ENCODE measurements at regions not wholly inside any gene's neighbourhood (a gene's known extent, or its start where the extent isn't known, plus 50 kb on each side); places are given as distances from the start of the nearest gene placed in this dataset.
"Not testable (repeated sequence)": the region's sequence is repeated elsewhere in the genome, so short reads cannot be mapped to it uniquely, and the experiment has no call there.

DNA sequence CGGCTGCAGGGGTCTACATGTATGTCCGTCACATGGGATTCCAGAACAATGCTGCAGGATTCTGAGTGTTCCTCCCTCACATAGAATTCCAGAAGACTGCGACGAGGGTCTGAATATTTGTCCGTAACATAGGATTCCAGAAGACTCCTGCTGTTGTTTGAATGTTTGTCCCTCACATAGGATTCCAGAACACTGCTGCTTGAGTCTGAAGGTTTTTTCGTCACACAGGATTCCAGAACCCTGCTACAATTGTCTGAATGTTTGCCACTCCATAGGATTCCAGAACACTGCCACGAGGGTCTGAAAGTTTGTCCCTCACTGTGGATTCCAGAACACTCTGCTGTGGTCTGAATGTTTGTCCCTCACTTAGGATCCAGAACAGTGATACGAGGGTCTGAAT is 217.5 kb downstream of the FOXD4L6 start:
- DNase-seq (ENCODE audit: insufficient read length, low spot score); FAIRE-seq: not testable (repeated sequence)

DNA sequence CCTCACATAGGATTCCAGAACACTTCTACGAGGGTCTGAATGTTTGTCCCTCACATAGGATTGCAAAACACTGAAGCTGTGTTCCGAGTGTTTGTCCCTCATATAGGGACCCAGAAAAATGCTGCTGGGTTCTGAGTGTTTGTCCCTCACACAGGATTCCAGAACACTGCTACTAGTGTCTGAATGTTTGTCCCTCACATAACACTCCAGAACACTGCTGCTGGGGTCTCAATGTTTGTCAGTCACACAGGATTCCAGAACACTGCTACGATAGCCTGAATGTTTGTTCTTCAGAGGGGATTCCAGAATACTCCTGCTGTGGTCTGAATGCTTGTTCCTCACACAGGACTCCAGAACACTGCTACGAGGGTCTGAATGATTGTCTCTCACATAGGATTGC is 218.7 kb downstream of the FOXD4L6 start:
- no peak for FAIRE-seq
- no peak for DNase-seq (ENCODE audit: insufficient read length, low spot score)

DNA sequence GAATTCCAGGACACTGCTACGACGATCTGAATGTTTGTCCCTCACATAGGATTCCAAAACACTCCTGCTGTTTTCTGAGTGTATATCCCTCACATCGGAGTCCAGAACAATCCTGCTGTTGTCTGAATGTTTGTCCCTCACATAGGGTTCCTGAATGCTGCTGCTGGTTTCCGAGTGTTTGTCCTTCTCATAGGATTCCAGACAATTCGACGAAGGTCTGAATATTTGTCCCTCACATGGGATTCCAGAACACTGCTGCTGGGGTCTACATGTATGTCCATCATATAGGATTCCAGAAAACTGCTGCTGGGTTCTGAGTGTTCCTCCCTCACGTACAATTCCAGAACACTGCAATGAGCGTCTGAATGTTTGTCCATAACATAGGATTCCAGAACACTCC is 219.4 kb downstream of the FOXD4L6 start:
- not testable (repeated sequence) for FAIRE-seq

DNA sequence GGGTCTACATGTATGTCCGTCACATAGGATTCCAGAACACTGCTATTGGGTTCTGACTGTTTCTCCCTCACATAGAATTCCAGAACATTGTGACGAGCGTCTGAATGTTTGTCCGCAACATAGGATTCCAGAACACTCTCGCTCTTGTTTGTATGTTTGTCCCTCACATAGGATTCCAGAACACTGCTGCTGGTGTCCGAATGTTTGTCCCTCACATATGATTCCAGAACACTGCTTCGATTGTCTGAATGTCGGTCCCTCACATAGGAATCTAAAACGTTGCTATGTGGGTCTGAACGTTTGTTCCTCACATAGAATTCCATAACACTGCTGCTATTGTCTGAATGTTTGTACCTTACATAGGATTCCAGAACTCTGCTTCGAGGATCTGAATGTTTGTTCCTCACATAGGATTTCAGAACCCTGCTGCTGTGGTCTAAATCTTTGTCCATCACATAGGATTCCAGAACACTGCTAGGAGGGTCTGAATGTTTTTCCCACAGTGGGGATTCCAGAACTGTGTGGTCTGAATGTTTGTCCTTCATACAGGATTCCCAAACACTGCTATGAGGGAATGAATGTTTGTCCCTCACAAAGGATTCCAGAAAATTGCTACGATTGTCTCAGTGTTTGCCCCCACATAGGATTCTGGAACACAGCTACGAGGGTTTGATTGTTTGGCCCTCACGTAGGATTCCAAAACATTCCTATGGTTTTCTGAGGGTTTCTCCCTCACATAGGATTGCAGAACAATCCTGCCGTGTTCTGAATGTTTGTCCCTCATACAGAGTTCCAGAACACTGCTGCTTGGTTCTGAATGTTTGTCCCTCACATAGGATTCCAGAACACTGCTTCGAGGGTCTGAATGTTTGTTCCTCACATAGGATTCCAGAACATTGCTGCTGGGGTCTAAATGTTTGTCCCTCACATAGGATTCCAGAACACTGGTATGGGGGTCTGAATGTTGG is 220.5 kb downstream of the FOXD4L6 start:
- no peak for FAIRE-seq
- no peak for DNase-seq (ENCODE audit: insufficient read length, low spot score)

More for the DNA sequence above, 219.4 kb downstream of the FOXD4L6 start:
- not testable (repeated sequence) for DNase-seq (ENCODE audit: insufficient read length, low spot score)

DNA sequence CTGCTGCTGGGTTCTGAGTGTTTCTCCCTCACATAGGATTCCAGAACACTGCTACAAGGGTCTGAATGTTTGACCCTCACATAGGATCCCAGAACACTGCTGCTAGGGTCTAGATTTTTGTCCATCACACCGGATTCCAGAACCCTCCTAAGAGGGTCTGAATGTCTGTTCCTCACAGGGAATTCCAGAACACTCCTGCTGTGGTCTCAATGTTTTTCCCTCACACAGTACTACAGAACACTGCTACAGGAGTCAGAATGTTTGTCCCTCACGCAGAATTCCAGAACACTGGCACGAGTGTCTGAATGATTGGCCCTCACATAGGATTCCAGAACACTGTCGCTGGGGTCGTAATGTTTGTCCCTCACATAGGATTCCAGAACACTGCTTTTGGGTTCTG is 221.6 kb downstream of the FOXD4L6 start:
- not testable (repeated sequence) for DNase-seq (ENCODE audit: insufficient read length, low spot score); FAIRE-seq

DNA sequence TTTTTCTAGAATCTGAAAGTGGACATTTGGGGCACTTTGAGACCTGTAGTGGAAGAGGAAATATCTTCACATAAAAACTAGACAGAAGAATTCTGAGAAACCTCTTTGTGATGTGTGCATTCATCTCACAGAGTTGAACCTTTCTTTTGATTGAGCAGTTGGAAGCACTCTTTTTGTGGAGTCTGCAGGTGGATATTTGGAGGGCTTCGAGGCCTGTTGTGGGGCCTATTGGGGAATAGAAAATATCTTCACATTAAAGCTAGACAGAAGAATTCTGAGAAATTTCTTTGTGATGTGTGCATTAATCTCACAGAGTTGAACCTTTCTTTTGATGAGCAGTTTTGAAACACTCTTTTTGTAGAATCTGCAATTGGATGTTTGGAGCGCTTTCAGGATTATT is 236.2 kb downstream of the FOXD4L6 start:
- not testable (repeated sequence) for DNase-seq (ENCODE audit: insufficient read length, low spot score); FAIRE-seq

DNA sequence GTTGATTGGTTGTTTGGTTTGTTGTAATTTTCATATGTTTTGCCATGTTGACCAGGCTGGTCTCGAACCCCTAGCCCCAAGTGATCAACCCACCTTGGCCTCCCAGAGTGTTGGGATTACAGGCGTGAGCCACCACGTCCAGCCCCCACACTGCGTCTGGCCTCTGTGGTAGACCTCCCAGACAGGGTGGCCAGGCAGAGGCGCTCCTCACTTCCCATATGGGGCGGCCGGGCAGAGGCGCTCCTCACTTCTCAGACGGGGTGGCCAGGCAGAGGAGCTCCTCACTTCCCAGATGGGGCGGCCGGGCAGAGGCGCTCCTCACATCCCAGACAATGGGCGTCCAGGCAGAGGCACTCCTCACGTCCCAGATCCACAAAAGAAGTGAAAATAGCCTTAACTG is 242.6 kb downstream of the FOXD4L6 start:
- FAIRE-seq; DNase-seq (ENCODE audit: insufficient read length, low spot score): not testable (repeated sequence)

DNA sequence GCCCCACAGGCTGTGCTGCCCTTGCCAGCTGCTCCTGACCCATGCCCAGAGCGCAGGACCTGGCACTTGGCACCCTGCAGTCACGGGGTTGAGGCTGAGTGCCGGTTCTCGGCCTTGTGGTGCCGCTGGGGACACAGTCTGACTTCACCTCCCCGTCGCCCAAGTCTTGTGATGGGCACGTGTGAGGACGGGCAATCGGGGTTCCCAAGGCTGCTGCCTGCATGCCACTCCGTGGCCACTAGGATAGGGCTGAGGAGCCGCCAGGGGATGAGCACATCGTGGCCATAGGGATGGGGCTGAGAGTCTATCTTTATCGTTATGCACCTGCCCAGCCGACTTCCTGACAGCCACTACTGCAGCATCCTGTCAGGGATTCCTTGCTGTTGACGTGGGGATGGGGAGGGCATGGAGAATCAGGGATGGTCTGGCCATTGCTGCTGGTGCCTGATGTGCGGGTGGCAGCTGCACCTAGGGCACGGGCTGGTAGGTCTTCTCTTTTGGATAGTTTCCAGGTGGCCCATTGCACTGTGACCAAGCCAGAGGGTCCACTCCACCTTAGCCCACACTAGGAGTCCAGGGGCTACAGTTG is 243.5 kb downstream of the FOXD4L6 start:
- FAIRE-seq: not testable (repeated sequence)

DNA sequence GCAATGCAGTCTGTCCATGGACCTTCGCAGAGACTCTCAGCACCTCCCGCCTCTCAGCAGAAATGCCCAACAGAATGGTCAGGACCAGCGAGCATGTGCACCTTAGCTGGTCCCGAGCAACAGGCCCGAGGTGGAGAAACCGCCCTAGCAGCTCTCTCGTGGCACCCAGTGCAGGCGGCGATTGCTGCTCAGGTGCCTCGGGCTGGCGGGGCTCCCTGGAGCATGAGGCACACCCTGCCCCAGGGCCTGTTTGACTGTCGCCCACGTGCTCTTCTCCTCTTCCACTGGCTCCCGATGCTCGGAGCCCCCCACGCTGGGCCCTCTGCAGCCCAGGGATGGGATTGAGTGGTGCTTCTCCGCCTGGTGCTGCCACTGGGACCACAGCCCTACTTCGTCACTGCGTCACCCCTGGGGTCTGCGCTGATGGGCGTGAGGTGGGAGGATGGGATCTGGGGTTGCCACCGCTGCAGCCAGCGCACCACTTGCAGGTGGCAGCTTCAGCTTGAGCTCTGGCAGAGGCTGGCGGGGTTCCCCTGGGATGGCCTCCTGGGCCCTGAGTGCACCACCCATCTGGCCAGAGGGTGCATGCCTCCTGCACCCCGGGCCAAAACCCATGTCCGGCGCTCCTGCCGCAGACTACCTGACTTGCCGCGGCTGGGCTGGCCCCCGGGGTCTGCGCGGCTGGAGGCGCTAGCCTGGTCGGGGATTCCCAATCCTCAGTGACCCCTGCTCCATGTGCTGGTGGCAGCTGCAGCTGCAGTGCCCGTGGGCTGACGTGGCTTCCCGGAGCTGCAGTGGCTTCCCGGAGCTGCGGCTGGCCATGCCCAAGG is 244.2 kb downstream of the FOXD4L6 start:
- DNase-seq (ENCODE audit: insufficient read length, low spot score): no peak
- no peak for FAIRE-seq

More for the DNA sequence above, 243.5 kb downstream of the FOXD4L6 start:
- DNase-seq (ENCODE audit: insufficient read length, low spot score): not testable (repeated sequence)

DNA sequence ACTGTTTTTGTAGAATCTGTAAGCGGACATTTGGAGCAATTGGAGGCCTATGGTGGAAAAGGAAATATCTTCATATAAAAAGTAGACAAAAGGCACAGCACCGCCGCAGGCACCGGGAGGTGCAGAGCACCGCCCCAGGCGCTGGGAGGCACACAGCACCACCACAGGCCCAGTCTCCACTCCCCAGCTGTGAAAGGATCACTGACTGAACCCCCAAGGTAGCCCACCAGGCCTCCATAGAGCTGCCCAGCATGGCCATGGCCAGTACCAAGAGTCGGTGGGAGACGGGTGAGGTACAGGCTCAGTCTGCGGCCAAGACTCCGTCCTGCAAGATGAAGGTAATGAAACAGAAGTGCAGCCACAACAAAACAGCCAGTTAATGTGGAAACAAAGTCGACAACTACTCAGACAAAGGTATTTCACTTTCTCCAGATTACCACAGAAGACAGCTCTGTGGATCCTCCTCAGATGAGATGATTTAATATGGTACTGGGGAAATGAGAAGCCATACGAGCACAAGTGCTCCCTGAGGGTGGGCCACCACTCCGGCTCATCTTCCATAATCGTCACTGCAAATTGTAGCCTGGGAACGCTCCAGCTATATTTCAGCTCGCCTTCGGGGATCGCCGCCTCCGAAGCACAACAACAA is 244.9 kb downstream of the FOXD4L6 start:
- not testable (repeated sequence) for DNase-seq (ENCODE audit: insufficient read length, low spot score); FAIRE-seq

DNA sequence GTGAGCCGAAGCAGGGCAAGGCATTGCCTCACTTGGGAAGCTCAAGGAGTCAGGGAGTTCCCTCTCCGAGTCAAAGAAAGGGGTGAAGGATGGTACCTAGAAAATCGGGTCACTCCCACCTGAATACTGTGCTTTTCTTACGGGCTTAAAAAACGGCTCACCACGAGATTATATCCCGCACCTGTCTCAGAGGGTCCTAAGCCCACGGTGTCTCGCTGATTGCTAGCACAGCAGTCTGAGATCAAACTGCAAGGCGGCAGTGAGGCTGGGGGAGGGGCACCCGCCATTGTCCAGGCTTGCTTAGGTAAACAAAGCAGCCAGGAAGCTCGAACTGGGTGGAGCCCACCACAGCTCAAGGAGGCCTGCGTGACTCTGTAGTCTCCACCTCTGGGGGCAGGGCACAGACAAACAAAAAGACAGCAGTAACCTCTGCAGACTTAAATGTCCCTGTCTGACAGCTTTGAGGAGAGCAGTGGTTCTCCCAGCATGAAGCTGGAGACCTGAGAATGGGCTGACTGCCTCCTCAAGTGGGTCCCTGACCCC is 254.7 kb downstream of the FOXD4L6 start:
- DNase-seq (ENCODE audit: insufficient read length, low spot score); FAIRE-seq: not testable (repeated sequence)

DNA sequence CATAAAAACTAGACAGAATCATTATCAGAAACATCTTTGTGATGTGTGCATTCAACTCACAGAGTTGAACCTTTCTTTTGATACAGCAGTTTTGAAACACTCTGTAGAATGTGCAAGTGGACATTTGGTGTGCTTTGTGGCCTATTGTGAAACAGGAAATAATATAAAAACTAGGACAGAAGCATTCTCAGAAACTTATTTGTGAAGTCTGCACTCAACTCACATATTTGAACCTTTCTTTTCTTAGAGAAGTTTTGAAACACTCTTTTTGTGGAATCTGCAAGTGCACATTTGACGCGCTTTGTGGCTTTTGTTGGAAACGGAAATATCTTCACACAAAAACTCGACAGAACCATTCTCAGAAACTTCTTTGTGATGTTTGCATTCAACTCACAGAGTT is 260.0 kb downstream of the FOXD4L6 start:
- not testable (repeated sequence) for FAIRE-seq

More for the DNA sequence above, 260.0 kb downstream of the FOXD4L6 start:
- DNase-seq (ENCODE audit: insufficient read length, low spot score): not testable (repeated sequence)
